Glutamatergic neuron (in vitro differentiated cells): ENCODE measurements at regions not wholly inside any gene's neighbourhood (a gene's known extent, or its start where the extent isn't known, plus 50 kb on each side); places are given as distances from the start of the nearest gene placed in this dataset.

Experiments
- DNase-seq: peaks from one replicate; pipeline ENCODE4 v3.0.0; 2022
- H3K27ac Mint-ChIP-seq: one replicate; pipeline ENCODE4 v1.8.0; 2020; ENCODE audit warnings: mild to moderate bottlenecking, mixed read lengths, inconsistent platforms; ENCODE audit not compliant: unreplicated experiment
- H3K27me3 Mint-ChIP-seq: one replicate; pipeline ENCODE4 v1.8.0; 2020; ENCODE audit warnings: mild to moderate bottlenecking, moderate library complexity, mixed read lengths, inconsistent platforms; ENCODE audit not compliant: unreplicated experiment
- H3K36me3 Mint-ChIP-seq: one replicate; pipeline ENCODE4 v1.8.0; 2020; ENCODE audit warnings: mild to moderate bottlenecking, mixed read lengths, inconsistent platforms; ENCODE audit not compliant: unreplicated experiment
- H3K4me1 Mint-ChIP-seq: one replicate; pipeline ENCODE4 v1.8.0; 2020; ENCODE audit warnings: mild to moderate bottlenecking, low read depth, mixed read lengths, inconsistent platforms; ENCODE audit not compliant: unreplicated experiment
- H3K4me3 Mint-ChIP-seq: one replicate; pipeline ENCODE4 v1.8.0; 2020; ENCODE audit warnings: mild to moderate bottlenecking, mixed read lengths, inconsistent platforms; ENCODE audit not compliant: unreplicated experiment
- H3K9me3 Mint-ChIP-seq: one replicate; pipeline ENCODE4 v1.8.0; 2020; ENCODE audit warnings: mild to moderate bottlenecking, moderate library complexity, mixed read lengths, inconsistent platforms; ENCODE audit not compliant: unreplicated experiment
- CTCF ChIP-seq: fragments of 200-600 bp; sonication (generic); IDR thresholded peaks from one replicate; pipeline ENCODE4 v1.5.0; 2021; ENCODE audit not compliant: partially characterized antibody, unreplicated experiment

GRCh38 chr1:25056536-25056935 is 126.5 kb upstream of the RUNX3 start:
- peaks cover 5% of the 10 kb centered on the region for H3K27me3 Mint-ChIP-seq
- no peak for DNase-seq
- no peak overlapping the region for H3K4me3 Mint-ChIP-seq
- H3K36me3 Mint-ChIP-seq, result no peaks in the 10 kb centered on the region
- H3K4me1 Mint-ChIP-seq, result peaks cover 4% of the 10 kb centered on the region
- no peak overlapping the region for H3K27ac Mint-ChIP-seq
- no peak for TF ChIP-seq CTCF
- H3K9me3 Mint-ChIP-seq, result peaks cover 2% of the 10 kb centered on the region

- Mint-ChIP-seq H3K4me1 (peaks cover 4% of the 10 kb centered on the region), H3K4me3 (no peak overlapping the region), H3K27me3 (peaks cover 8% of the 10 kb centered on the region), H3K27ac (no peak overlapping the region), H3K36me3 (no peaks in the 10 kb centered on the region), H3K9me3 (peaks cover 2% of the 10 kb centered on the region)
- no peak for DNase-seq
- no peak for TF ChIP-seq CTCF
Observed at GRCh38 chr1:25055961-25056360, 125.9 kb upstream of the RUNX3 start.

- Mint-ChIP-seq H3K27me3 (peaks cover 8% of the 10 kb centered on the region), H3K9me3 (peaks cover 3% of the 10 kb centered on the region), H3K27ac (no peak overlapping the region), H3K36me3 (no peaks in the 10 kb centered on the region), H3K4me3 (no peak overlapping the region), H3K4me1 (peaks cover 4% of the 10 kb centered on the region)
- no peak for DNase-seq
- no peak for TF ChIP-seq CTCF
Observed at GRCh38 chr1:25055324-25055780, 125.3 kb upstream of the RUNX3 start.

GRCh38 chr1:25054526-25055323 is 124.6 kb upstream of the RUNX3 start:
- Mint-ChIP-seq H3K27me3 (peaks cover 8% of the 10 kb centered on the region), H3K36me3 (no peaks in the 10 kb centered on the region), H3K9me3 (peaks cover 3% of the 10 kb centered on the region), H3K4me1 (peaks cover 4% of the 10 kb centered on the region), H3K27ac (no peak overlapping the region), H3K4me3 (no peak overlapping the region)
- no peak for TF ChIP-seq CTCF
- no peak for DNase-seq

- Mint-ChIP-seq H3K27me3 (peaks cover 8% of the 10 kb centered on the region), H3K9me3 (peaks cover 3% of the 10 kb centered on the region), H3K4me1 (peaks cover 10% of the 10 kb centered on the region), H3K4me3 (no peak overlapping the region), H3K36me3 (no peaks in the 10 kb centered on the region), H3K27ac (no peak overlapping the region)
- no peak for DNase-seq
- no peak for TF ChIP-seq CTCF
Observed at GRCh38 chr1:25053576-25054250, 123.6 kb upstream of the RUNX3 start.
